HG03064 (cell line): ENCODE measurements at regions not wholly inside any gene's neighbourhood (a gene's known extent, or its start where the extent isn't known, plus 50 kb on each side); places are given as distances from the start of the nearest gene placed in this dataset.

ENCODE experiments used
- ATAC-seq: cut with Tn5 transposase; IDR thresholded peaks from one replicate; pipeline ENCODE4 v1.9.1; 2021; ENCODE audit warnings: low read depth; ENCODE audit not compliant: unreplicated experiment

DNA sequence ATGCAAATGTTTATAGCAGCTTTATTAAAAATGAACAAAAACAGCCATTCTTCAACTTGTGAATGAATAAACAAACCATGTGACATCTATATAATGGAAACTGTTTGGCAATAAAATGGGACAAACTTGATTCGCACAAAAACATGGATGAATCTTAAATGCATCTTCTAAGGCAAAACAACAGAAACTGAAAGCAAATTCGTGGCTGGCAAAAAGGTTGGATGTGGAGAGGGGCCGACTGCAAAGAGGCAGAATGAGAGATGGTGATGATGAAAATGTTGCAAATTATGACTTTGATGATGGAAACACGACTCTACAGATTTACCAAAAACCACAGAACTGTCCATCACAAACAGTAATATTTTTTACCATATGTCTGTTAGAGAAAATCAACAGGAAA is 327.0 kb upstream of the NR5A2 start:
- no peak for ATAC-seq

GRCh38 chr1:199701726-199702125 is 325.8 kb upstream of the NR5A2 start:
- ATAC-seq, result no peak

- no peak for ATAC-seq
Observed at GRCh38 chr1:199704231-199704630, 323.3 kb upstream of the NR5A2 start.

DNA sequence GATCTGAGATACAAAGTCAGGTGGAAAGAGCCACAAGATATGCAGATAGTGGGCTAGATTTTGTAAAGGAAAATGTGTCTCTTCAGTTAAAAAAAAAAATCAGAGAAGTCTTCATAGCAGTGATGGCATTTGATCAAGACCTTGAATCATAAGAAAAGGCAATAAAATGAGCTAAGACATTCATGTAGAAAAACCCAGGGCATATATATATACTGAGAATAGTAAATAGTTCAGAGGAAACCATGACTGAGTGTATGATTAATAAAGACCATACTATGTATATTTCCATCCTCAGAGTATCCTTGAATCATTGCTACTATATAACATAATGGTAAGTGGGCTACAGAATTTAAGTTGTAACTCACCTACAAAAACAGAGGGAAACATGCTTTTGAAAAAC is 321.7 kb upstream of the NR5A2 start:
- no peak for ATAC-seq

DNA sequence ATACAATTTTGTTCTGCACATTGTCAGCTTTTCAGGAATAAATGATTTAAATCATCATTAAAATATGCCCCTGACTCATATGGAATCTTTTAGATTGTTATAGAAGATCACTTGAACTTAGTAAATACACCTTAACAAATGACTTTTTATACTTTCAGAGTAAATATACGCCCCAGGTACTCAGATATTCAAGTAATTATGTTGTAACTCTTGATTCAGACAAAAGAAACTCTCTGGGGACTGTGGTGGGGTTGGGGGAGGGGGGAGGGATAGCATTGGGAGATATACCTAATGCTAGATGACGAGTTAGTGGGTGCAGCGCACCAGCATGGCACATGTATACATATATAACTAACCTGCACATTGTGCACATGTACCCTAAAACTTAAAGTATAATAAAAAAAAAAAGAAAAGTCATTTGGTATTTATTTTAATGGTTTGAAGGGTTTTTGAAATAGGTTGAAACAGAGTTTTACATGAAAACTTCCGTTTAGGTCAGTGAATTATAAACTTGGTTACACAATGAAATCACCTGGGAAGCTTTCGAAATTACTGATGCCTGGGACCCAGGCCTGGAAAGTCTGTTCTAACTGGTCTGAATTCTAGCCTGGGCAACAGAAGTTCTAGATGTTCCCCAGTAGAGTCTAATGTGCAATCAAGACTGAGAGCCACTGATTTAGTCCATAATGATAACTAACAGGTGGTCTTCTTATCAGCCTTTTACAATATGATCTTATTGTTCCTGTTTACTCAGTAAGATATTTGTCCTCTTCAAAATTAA is 320.5 kb upstream of the NR5A2 start:
- ATAC-seq, result no peak

DNA sequence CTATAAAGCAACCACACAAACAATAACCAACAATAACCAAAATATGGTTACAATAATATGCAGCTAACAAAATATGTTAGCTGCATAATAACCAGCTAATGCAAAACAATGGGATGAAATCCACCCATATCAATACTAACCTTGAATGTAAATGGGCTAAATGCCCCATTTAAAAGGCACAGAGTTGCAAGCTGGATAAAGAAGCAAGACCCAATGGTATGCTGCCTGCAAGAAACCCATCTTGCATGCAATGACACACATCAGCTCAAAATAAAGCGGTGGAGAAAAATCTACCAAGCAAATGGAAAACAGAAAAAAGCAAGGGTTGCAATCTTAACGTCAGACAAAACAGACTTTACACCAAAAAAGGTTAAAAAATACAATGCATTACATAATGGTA is 316.5 kb upstream of the NR5A2 start:
- ATAC-seq, result no peak

DNA sequence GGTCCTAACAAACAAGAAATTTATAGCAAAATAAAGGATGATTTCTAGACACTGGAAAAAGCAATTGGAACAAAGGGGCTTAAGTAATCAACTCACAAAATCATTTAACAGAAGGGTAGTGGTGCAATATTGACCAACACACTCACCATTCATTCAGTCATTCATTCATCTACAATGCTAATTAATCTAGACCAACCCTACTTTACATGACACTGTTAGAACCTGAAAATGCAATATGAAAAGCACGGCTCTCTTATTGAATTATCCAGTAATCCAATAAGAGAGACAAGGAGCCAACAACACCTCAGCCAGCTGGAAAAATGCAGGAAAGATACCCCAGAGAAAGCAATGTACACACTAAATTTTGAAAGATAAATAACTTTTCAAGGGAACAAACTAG is 310.8 kb upstream of the NR5A2 start:
- no peak for ATAC-seq

DNA sequence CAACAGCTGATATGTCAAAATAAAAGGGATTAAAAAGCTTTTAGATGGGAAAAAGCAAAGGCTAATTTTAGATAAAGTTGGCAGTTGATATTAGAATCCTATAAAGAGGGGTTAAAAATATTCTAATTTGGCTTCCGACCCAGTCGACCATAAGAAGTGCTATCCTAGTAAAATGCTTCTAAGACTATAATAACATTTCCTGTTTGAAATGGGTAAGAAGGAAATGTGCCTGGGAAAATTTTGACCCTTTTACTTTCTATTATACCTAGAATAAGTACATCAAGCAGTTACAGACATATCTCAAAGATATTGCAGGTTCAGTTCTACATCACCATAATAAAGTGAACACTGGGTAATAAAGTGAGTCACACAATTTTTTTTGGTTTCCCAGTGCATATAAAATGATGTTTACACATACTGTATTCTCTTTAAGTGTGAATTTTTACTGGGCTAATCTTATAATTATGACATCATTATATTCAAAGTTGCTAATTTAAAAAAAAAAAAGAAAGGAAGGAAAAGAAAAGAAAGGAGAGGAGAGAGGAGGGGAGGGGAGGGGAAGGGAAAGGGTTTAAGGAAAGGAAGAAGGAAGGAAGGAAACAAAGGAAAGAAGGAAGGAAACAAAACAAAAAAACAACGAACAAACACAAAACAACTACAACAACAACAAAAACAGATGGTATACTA is 308.2 kb upstream of the NR5A2 start:
- no peak for ATAC-seq

DNA sequence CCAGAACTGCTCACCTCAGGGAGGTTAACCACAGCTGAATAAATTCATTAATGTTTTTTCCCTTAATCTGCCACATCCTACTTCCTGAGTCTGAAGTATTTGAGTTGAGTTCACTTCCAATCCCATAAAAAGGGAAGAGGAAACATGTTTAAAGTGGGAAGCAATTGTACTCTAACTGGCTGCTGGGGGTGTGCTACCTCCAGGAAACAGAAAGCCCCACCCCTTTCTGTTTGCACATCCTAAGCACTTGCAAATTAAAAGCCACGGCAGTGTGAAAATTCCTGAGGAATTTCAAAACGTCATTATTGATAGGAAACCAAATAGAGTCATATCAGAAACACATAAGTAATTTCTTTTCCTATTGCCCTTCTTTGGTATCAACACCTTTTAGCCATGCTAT is 307.0 kb upstream of the NR5A2 start:
- no peak for ATAC-seq

DNA sequence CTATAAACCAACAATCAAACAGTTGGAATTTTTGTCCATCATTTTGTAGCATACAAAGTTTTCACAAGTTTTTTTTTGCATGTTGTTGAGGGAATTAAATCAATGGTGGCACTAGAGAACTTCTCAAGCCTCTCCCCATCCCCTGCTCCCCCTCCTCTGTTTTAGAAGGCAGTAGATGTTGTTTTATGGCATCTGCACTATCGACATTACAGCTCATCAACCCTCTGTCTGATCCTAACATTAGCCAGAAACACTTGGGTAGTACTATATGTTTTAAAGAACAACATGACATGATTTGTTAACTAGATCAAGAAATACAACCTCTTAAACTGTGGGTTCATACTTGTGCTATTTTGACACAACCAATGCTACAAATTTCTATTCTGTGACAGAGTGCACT is 306.5 kb upstream of the NR5A2 start:
- ATAC-seq, result no peak

DNA sequence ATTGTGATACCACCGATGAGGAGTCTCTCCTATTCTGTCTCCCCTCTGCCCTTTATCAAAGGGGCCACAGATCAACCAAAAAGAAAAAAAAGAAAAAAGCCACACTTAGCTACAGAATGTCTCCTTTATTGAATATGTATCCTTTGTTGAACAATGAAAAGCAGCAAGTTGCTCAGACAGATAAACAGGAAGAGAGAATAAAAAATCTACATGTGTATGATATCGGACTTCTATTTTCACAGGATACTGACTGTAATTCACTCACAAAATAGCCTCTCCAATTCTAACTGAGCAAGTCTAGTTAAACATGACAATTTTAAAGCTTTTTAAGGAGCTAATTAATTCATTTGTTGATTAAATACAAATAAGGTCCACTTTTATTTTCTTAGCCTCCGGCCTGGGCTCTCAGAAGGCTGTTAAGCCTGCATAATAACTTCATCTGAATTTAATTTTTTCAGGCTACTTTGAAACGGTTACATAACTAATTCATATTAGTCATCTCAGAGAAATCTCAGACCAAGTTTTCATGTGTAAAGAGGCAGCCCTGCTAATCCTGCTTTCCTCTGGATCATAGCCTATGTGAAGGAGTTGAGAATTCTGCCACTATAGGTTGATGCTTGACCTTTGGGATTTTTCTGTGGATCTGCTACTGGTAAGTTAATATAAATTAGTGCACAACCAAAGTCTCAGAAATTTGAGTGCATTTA is 304.1 kb upstream of the NR5A2 start:
- no peak for ATAC-seq

GRCh38 chr1:199724049-199724448 is 303.5 kb upstream of the NR5A2 start:
- no peak for ATAC-seq

DNA sequence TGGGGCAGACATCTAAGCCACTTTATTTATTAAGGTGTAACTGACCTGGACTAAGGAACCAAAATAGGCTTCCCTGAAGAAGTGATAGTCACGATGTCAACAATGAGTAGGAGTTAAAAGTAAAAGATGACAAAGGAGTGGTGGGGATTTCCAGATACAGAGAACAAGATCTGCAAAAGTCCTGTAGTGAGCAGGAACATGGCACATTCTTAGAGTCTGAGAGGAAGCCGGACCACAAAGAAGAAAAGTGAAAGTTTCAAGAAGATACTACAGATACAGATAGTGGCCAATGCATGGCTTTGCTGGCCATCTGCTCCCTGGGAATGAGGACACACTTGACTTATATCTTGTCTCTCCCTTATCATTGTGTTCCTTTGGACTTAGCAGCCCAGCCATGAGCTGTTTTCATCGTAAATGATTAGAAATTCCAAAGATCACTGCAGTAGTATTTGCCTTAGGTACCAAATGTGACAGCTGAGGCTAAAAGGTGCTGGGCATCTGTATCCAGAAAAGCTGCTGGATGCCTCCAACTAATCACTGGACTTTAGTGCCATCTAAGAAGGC is 302.4 kb upstream of the NR5A2 start:
- ATAC-seq, result no peak

- no peak for ATAC-seq
Observed at GRCh38 chr1:199727682-199728081, 299.8 kb upstream of the NR5A2 start.

DNA sequence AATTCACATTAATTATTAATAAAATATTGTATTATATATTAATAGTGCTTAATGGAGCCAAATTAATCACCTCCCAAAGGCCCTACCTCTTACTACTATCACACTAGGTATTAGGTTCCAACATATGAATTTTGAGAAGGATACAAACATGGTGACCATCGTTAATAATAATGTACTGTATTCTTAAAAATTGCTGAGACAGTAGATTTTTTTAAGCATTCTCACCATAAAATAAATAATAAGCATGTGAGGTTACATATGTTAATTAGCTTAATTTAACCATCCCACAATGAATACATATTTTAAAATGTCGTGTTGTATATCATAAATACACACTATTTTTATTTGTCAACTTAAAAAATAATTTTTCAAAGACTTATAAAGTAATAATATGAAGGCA is 299.2 kb upstream of the NR5A2 start:
- no peak for ATAC-seq

GRCh38 chr1:199733125-199733524 is 294.4 kb upstream of the NR5A2 start:
- no peak for ATAC-seq

- ATAC-seq, result no peak
Observed at GRCh38 chr1:199734186-199734585, 293.3 kb upstream of the NR5A2 start.

DNA sequence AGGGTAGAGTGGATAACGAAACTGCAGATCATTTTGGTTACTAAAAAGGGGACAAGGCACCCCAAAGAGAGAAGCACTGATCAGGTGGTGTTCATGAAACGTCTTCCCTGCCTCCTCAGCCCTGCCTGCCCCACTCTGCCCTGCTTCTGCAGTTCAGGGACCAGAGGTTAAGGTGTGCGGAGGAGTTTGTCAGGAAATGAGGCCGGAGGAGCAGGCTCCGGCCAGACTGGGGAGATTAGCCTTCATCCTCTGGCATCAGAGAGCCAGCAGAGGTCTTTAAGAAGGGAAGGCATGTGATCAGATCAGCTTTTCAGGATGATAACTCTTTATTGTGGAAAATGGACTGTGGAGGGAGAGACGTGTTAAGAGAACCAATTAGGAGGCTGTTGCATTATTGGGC is 291.9 kb upstream of the NR5A2 start:
- no peak for ATAC-seq

DNA sequence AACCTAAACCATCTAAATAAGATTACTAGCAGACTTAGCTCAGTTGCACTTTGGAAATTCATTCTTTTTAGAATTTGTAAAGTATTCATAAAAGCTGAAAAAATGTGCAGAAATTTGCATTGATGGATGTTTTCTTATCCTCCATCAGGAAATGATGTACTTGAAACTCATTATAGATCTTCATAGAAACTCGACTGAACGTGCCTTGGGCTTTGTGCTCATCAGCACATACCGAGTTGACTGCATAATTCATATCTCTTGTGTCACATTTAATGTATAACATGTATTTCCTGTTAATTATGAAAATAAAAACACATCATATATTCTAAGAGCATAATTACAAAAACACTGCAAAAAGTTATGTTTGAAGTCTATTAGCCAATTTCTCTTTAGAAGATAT is 290.9 kb upstream of the NR5A2 start:
- no peak for ATAC-seq

GRCh38 chr1:199741586-199741985 is 285.9 kb upstream of the NR5A2 start:
- no peak for ATAC-seq

DNA sequence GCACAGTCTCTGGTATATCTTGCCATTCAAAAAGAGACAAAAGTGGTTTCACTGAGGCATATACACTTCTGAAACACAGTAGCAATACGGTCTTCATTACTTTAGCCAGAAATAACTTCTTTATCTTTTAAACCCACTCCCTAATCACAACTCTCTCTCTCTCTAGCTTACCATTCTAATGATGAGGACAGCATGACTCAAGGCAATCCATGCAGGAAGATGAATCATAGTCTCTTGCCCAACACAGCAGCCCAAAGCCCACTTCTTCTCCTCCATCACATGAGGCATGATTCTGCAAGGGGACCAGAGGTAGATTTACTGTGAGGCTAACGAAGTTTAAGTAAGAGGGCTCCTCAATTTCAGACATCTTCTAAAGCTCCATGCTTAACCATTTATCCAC is 285.0 kb upstream of the NR5A2 start:
- no peak for ATAC-seq
